ENCODE measurements at regions not wholly inside any gene's neighbourhood (a gene's known extent, or its start where the extent isn't known, plus 50 kb on each side); places are given as distances from the start of the nearest gene placed in this dataset.
"Not testable (repeated sequence)": the region's sequence is repeated elsewhere in the genome, so short reads cannot be mapped to it uniquely, and the experiment has no call there.

- peak in 1 of 4 donors; percentile 2 for DNase-seq (ENCODE audit: low read depth in 4 of 4, low spot score in 3 of 4)
Observed at GRCh38 chr3:166554023-166554422, 716.8 kb upstream of the BCHE start.

- DNase-seq (ENCODE audit: low read depth in 4 of 4, low spot score in 3 of 4): no peak
Observed at GRCh38 chr3:166533740-166534139, 696.5 kb upstream of the BCHE start.

GRCh38 chr3:166531730-166532129 lies 694.5 kb upstream of the BCHE start:
- DNase-seq (ENCODE audit: low read depth in 4 of 4, low spot score in 3 of 4): no peak

- DNase-seq (ENCODE audit: low read depth in 4 of 4, low spot score in 3 of 4): no peak
Observed at GRCh38 chr3:166527325-166527724, 690.1 kb upstream of the BCHE start.

- no peak for DNase-seq (ENCODE audit: low read depth in 4 of 4, low spot score in 3 of 4)
Observed at GRCh38 chr3:166526881-166527280, 689.7 kb upstream of the BCHE start.

GRCh38 chr3:166522017-166522416 lies 684.8 kb upstream of the BCHE start:
- no peak for DNase-seq (ENCODE audit: low read depth in 4 of 4, low spot score in 3 of 4)

- DNase-seq (ENCODE audit: low read depth in 4 of 4, low spot score in 3 of 4): no peak
Observed at GRCh38 chr3:166519443-166519842, 682.2 kb upstream of the BCHE start.

GRCh38 chr3:166518040-166518439 lies 680.8 kb upstream of the BCHE start:
- DNase-seq (ENCODE audit: low read depth in 4 of 4, low spot score in 3 of 4): no peak

GRCh38 chr3:166510382-166510781 lies 673.2 kb upstream of the BCHE start:
- DNase-seq (ENCODE audit: low read depth in 4 of 4, low spot score in 3 of 4): no peak

GRCh38 chr3:166500420-166500819 lies 663.2 kb upstream of the BCHE start:
- not testable (repeated sequence) for DNase-seq (ENCODE audit: low read depth in 4 of 4, low spot score in 3 of 4)

GRCh38 chr3:166499636-166500035 lies 662.4 kb upstream of the BCHE start:
- no peak for DNase-seq (ENCODE audit: low read depth in 4 of 4, low spot score in 3 of 4)

GRCh38 chr3:166498446-166498845 lies 661.2 kb upstream of the BCHE start:
- no peak for DNase-seq (ENCODE audit: low read depth in 4 of 4, low spot score in 3 of 4)

GRCh38 chr3:166489826-166490225 lies 652.6 kb upstream of the BCHE start:
- no peak for DNase-seq (ENCODE audit: low read depth in 4 of 4, low spot score in 3 of 4)

- no peak for DNase-seq (ENCODE audit: low read depth in 4 of 4, low spot score in 3 of 4)
Observed at GRCh38 chr3:166488977-166489672, 651.9 kb upstream of the BCHE start.

GRCh38 chr3:166484470-166484869 lies 647.2 kb upstream of the BCHE start:
- no peak for DNase-seq (ENCODE audit: low read depth in 4 of 4, low spot score in 3 of 4)

- no peak for DNase-seq (ENCODE audit: low read depth in 4 of 4, low spot score in 3 of 4)
Observed at GRCh38 chr3:166481340-166481739, 644.1 kb upstream of the BCHE start.

GRCh38 chr3:166478356-166478755 lies 641.1 kb upstream of the BCHE start:
- DNase-seq (ENCODE audit: low read depth in 4 of 4, low spot score in 3 of 4): no peak

GRCh38 chr3:166473501-166473900 lies 636.3 kb upstream of the BCHE start:
- no peak for DNase-seq (ENCODE audit: low read depth in 4 of 4, low spot score in 3 of 4)

GRCh38 chr3:166472015-166472414 lies 634.8 kb upstream of the BCHE start:
- no peak for DNase-seq (ENCODE audit: low read depth in 4 of 4, low spot score in 3 of 4)

- no peak for DNase-seq (ENCODE audit: low read depth in 4 of 4, low spot score in 3 of 4)
Observed at GRCh38 chr3:166471074-166471767, 634.0 kb upstream of the BCHE start.

GRCh38 chr3:166462891-166463470 lies 625.8 kb upstream of the BCHE start:
- no peak for DNase-seq (ENCODE audit: low read depth in 4 of 4, low spot score in 3 of 4)

- DNase-seq (ENCODE audit: low read depth in 4 of 4, low spot score in 3 of 4): no peak
Observed at GRCh38 chr3:166461626-166462025, 624.4 kb upstream of the BCHE start.

Measured in left renal pelvis (tissue), 4 donors.